ENCODE measurements at regions not wholly inside any gene's neighbourhood (a gene's known extent, or its start where the extent isn't known, plus 50 kb on each side); places are given as distances from the start of the nearest gene placed in this dataset.

DNA sequence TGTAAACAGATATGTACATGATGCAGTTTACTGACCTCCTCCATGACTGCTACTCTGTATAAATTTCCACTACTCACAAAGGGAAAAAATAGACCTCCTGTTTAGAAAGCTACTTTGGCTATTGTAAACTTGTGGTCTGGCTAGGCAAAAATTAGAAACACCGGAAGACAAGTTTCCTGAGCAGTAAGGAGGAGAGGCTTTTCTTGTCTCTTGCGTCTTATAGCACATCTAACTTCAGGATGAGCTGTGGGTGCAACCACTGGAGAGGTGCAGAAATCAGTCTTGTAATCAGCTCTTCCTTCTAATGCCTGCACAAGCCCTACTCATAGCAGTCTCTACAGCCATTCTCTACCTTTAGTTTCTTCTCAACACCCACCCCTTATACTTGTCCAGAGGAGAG is 296.5 kb upstream of the SLC35B3 start:
- BruUV-seq (replicated peaks): no TSS peak

DNA sequence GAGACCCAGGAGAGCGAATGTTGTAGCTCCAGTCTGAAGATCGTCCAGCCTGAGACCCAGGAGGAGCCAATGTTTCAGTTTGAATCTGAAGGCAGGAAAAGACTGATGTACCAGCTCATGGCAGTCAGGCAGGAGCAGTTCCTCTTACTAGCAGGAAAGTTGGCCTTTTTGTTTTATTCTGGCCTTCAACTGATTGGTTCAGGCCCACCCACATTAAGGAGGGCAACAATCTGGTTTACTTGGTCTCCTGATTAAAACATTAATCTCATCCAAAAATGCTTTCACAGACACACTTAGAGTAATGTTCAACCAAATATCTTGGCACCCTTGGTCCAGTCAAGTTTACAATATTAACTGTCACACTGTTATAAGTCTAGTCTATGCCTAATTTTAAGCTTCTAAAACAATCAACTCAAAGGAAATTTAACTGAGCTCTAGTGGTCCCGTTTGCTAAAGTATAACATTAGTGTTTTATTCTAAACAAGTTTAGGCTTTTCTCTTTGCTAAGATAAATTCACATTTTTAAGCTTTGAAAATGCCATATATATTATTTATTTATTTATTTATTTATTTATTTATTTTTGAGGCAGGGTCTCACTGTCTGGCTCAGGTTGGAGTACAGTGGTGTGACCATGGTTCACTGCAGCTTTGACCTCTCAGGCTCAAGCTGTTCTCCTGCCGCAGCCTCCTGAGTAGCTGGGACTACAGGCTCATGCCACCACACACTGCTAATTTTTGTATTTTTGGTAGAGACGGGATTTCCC is 275.5 kb upstream of the SLC35B3 start:
- Histone ChIP-seq H3K4me3 (replicated peaks in 1 of 3; ENCODE audit: insufficient read depth in 1 of 3, low read depth in 2 of 3, low read length in 3 of 3) (no peak overlapping the region), H3K27me3 (ENCODE audit: control insufficient read depth in 1 of 2, insufficient read depth in 2 of 2, low read length in 2 of 2) (no peaks in the 10 kb centered on the region; a peak in 1 of 5 replicates), H2AFZ (ENCODE audit: low read length) (no peak overlapping the region), H3K27ac (ENCODE audit: extremely low read length, insufficient read depth, low read length) (no peak overlapping the region), H3K9me3 (ENCODE audit: low read length) (no peaks in the 10 kb centered on the region), H3K36me3 (replicated peaks in 1 of 2; ENCODE audit: control insufficient read depth in 1 of 2, insufficient read depth in 2 of 2, low read length in 2 of 2) (no peaks in the 10 kb centered on the region), H3K4me1 (ENCODE audit: insufficient read depth, low read length) (no peaks in the 10 kb centered on the region), H4K20me1 (ENCODE audit: insufficient read depth, low read length) (no peaks in the 10 kb centered on the region), H3K4me2 (ENCODE audit: low read depth, low read length) (no peak overlapping the region), H3K79me2 (ENCODE audit: insufficient read depth, low read length) (no peaks in the 10 kb centered on the region), H3K9ac (ENCODE audit: insufficient read depth, low read depth, low read length) (no peak overlapping the region)
- ATAC-seq (no peak), FAIRE-seq (no peak), DNase-seq (ENCODE audit: low spot score) (no peak)
- intact Hi-C loops (cut with micrococcal nuclease; ENCODE audit: unreplicated experiment) (no loop called here), in situ Hi-C loops (cut with HindIII; ENCODE audit: extremely low pct_ligation_motif_present, low pct_unique_long_range_greater_than_20kb) (no loop called here)
- 55% methylated on average over 5 of the region's 5 CpGs for WGBS (ENCODE audit: low lambda C conversion rate)
- CTCF ChIA-PET (ENCODE audit: low intra/inter-chr PET ratio, low total read pairs): no interaction called here
- no TSS peak for BruUV-seq (replicated peaks)
- POLR2A ChIA-PET: no interaction called here
- TF ChIP-seq, protein P1, sequence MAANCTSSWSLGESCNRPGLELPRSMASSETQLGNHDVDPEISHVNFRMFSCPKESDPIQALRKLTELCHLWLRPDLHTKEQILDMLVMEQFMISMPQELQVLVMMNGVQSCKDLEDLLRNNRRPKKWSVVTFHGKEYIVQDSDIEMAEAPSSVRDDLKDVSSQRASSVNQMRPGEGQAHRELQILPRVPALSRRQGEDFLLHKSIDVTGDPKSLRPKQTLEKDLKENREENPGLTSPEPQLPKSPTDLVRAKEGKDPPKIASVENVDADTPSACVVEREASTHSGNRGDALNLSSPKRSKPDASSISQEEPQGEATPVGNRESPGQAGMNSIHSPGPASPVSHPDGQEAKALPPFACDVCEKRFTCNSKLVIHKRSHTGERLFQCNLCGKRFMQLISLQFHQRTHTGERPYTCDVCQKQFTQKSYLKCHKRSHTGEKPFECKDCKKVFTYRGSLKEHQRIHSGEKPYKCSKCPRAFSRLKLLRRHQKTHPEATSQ (CRISPR knock-in tag; IDR thresholded peaks at IDR 0.05; ENCODE audit: borderline replicate concordance): no peak
- no peak for TF ChIP-seq ZNF143 (CRISPR knock-in tag; IDR thresholded peaks at IDR 0.05)
- TF ChIP-seq ZNF616 (CRISPR knock-in tag; IDR thresholded peaks at IDR 0.05; ENCODE audit: low read depth): no peak
- no peak for TF ChIP-seq KLF16 (CRISPR knock-in tag; IDR thresholded peaks at IDR 0.05)
- no peak for TF ChIP-seq ZNF598 (CRISPR knock-in tag; IDR thresholded peaks at IDR 0.05; ENCODE audit: borderline replicate concordance)
- TF ChIP-seq KMT2A (CRISPR knock-in tag; IDR thresholded peaks at IDR 0.05): no peak
- TF ChIP-seq, protein P2, sequence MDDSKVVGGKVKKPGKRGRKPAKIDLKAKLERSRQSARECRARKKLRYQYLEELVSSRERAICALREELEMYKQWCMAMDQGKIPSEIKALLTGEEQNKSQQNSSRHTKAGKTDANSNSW (CRISPR knock-in tag; IDR thresholded peaks at IDR 0.05; ENCODE audit: borderline replicate concordance): no peak
- no peak for TF ChIP-seq NCOA5 (CRISPR knock-in tag; IDR thresholded peaks at IDR 0.05)
- no peak for TF ChIP-seq GATA4 (IDR thresholded peaks at IDR 0.05; ENCODE audit: borderline replicate concordance, low read depth)
- TF ChIP-seq, protein P3, sequence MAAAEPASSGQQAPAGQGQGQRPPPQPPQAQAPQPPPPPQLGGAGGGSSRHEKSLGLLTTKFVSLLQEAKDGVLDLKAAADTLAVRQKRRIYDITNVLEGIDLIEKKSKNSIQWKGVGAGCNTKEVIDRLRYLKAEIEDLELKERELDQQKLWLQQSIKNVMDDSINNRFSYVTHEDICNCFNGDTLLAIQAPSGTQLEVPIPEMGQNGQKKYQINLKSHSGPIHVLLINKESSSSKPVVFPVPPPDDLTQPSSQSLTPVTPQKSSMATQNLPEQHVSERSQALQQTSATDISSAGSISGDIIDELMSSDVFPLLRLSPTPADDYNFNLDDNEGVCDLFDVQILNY (CRISPR knock-in tag; conservative IDR thresholded peaks at IDR 0.05): no peak
- no peak for TF ChIP-seq ZNF713 (CRISPR knock-in tag; IDR thresholded peaks at IDR 0.05)
- TF ChIP-seq RFX5 (IDR thresholded peaks at IDR 0.05; ENCODE audit: low read depth, low read length): no peak

More for the DNA sequence above, 296.5 kb upstream of the SLC35B3 start:
- Histone ChIP-seq H3K27me3 (ENCODE audit: control insufficient read depth in 1 of 2, insufficient read depth in 2 of 2, low read length in 2 of 2) (no peaks in the 10 kb centered on the region), H3K36me3 (replicated peaks in 1 of 2; ENCODE audit: control insufficient read depth in 1 of 2, insufficient read depth in 2 of 2, low read length in 2 of 2) (no peaks in the 10 kb centered on the region), H4K20me1 (ENCODE audit: insufficient read depth, low read length) (no peaks in the 10 kb centered on the region), H3K4me3 (replicated peaks in 1 of 3; ENCODE audit: insufficient read depth in 1 of 3, low read depth in 2 of 3, low read length in 3 of 3) (no peak overlapping the region), H3K9ac (ENCODE audit: insufficient read depth, low read depth, low read length) (no peak overlapping the region), H3K4me2 (ENCODE audit: low read depth, low read length) (no peak overlapping the region), H3K9me3 (ENCODE audit: low read length) (no peaks in the 10 kb centered on the region), H3K79me2 (ENCODE audit: insufficient read depth, low read length) (no peaks in the 10 kb centered on the region), H3K4me1 (ENCODE audit: insufficient read depth, low read length) (no peaks in the 10 kb centered on the region), H3K27ac (ENCODE audit: extremely low read length, insufficient read depth, low read length) (no peak overlapping the region), H2AFZ (ENCODE audit: low read length) (no peak overlapping the region)
- intact Hi-C loops (cut with micrococcal nuclease; ENCODE audit: unreplicated experiment) (no loop called here), in situ Hi-C loops (cut with HindIII; ENCODE audit: extremely low pct_ligation_motif_present, low pct_unique_long_range_greater_than_20kb) (no loop called here)
- ChIA-PET POLR2A (no interaction called here), CTCF (ENCODE audit: low intra/inter-chr PET ratio, low total read pairs) (no interaction called here)
- ATAC-seq (no peak), FAIRE-seq (no peak), DNase-seq (ENCODE audit: low spot score) (no peak)
- WGBS (ENCODE audit: low lambda C conversion rate): 49% methylated on average over 2 of the region's 2 CpGs
- TF ChIP-seq FOXC1 (CRISPR knock-in tag; IDR thresholded peaks at IDR 0.05; ENCODE audit: borderline replicate concordance): no peak
- TF ChIP-seq, protein P4, sequence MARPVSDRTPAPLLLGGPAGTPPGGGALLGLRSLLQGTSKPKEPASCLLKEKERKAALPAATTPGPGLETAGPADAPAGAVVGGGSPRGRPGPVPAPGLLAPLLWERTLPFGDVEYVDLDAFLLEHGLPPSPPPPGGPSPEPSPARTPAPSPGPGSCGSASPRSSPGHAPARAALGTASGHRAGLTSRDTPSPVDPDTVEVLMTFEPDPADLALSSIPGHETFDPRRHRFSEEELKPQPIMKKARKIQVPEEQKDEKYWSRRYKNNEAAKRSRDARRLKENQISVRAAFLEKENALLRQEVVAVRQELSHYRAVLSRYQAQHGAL (CRISPR knock-in tag; IDR thresholded peaks at IDR 0.05; ENCODE audit: not compliant biosample characterization): no peak

All from HepG2 (cell line).